Bronchial epithelial cell (primary cell): ENCODE measurements at regions not wholly inside any gene's neighbourhood (a gene's known extent, or its start where the extent isn't known, plus 50 kb on each side); places are given as distances from the start of the nearest gene placed in this dataset.

ENCODE experiments used
- DNase-seq: peaks from one replicate; pipeline ENCODE4 v3.0.0-alpha.2; 2010; ENCODE audit warnings: low read depth
- FAIRE-seq: peaks from 2 replicates; lab custom pipeline; 2011; peaks lifted over from hg19 to GRCh38; lab: Jason Lieb, UNC
- H3K27me3 ChIP-seq: 2 replicates; pipeline ENCODE4 v1.5.1; 2011; ENCODE audit warnings: low read length; ENCODE audit not compliant: control insufficient read depth, insufficient read depth
- H3K36me3 ChIP-seq: 2 replicates; pipeline ENCODE4 v1.5.1; 2011; ENCODE audit warnings: low read length; ENCODE audit not compliant: control insufficient read depth, insufficient read depth
- H3K4me3 ChIP-seq: 2 replicates; pipeline ENCODE4 v1.5.1; 2011; ENCODE audit warnings: mild to moderate bottlenecking, low read depth, low read length, control low read depth
- CTCF ChIP-seq: IDR thresholded peaks from 2 replicates; pipeline ENCODE4 v1.5.1; 2011; ENCODE audit warnings: mild to moderate bottlenecking, moderate library complexity, low read length, control low read depth, inconsistent platforms; ENCODE audit not compliant: insufficient read depth, severe bottlenecking

- FAIRE-seq (no peak), DNase-seq (no peak)
- Histone ChIP-seq H3K4me3 (no peak overlapping the region), H3K27me3 (no peaks in the 10 kb centered on the region), H3K36me3 (no peaks in the 10 kb centered on the region)
- TF ChIP-seq CTCF: no peak
Observed at GRCh38 chr11:13128354-13128753, 119.2 kb downstream of the RASSF10 start.

DNA sequence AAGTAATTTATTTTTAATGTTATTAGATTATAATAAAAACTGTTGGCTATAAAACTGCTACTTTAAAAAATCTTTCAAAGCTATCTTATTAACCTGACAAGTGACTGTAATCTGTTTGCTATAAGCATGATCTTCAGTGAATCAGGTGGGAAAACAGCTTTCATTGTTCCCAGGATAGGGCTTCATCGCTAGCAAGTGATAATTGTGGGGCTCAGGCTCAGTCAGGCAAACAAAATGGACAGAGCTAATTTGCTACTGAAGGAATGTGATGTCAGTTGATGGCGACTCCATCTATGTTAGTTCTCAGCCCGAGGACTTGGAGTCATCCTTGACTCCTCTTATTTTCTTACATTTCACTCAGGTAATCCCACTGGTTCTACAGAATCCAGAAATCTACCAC lies 125.0 kb downstream of the RASSF10 start:
- no peak overlapping the region for H3K4me3 ChIP-seq
- TF ChIP-seq CTCF: no peak
- FAIRE-seq (no peak), DNase-seq (no peak)
- no peaks in the 10 kb centered on the region for H3K36me3 ChIP-seq
- no peaks in the 10 kb centered on the region for H3K27me3 ChIP-seq

DNA sequence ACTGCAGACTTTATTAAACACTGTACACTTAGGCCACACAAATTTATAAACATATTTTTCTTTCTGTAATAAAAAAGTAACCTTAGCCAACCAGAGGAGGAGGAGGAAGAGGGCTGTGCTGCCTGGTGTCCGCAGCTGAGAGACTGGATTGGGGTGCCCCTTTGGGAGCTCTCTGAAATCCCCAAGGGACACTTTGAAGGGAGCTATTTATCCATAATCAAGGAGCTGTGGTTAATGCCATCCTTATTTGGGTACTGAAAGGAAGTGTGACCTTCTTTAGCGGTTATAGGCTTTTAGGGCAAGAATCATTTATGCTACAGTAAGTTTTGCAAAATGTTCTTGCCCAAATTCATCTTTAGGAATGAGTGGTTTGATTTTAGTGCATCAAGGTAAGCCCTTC lies 125.8 kb downstream of the RASSF10 start:
- no peak for DNase-seq
- no peaks in the 10 kb centered on the region for H3K36me3 ChIP-seq
- no peaks in the 10 kb centered on the region for H3K27me3 ChIP-seq
- no peak overlapping the region for H3K4me3 ChIP-seq
- no peak for FAIRE-seq
- TF ChIP-seq CTCF: no peak

- no peak for FAIRE-seq
- no peak for TF ChIP-seq CTCF
- Histone ChIP-seq H3K4me3 (no peak overlapping the region), H3K27me3 (no peaks in the 10 kb centered on the region), H3K36me3 (no peaks in the 10 kb centered on the region)
- no peak for DNase-seq
Observed at GRCh38 chr11:13135385-13136271, 126.5 kb downstream of the RASSF10 start.

GRCh38 chr11:13136272-13136596 lies 127.1 kb downstream of the RASSF10 start:
- no peaks in the 10 kb centered on the region for H3K27me3 ChIP-seq
- FAIRE-seq: no peak
- no peak for TF ChIP-seq CTCF
- no peaks in the 10 kb centered on the region for H3K36me3 ChIP-seq
- DNase-seq: no peak
- H3K4me3 ChIP-seq: no peak overlapping the region
